ENCODE measurements at regions not wholly inside any gene's neighbourhood (a gene's known extent, or its start where the extent isn't known, plus 50 kb on each side); places are given as distances from the start of the nearest gene placed in this dataset.

GRCh38 chr6:65900928-65901327 lies 193.9 kb upstream of the EYS start:
- DNase-seq: no peak

GRCh38 chr6:65896140-65896539 lies 189.1 kb upstream of the EYS start:
- no peak for DNase-seq

- DNase-seq: no peak
Measured at GRCh38 chr6:65876668-65877067, 169.6 kb upstream of the EYS start.

- DNase-seq: no peak
Measured at GRCh38 chr6:65852369-65852852, 145.4 kb upstream of the EYS start.

- no peak for DNase-seq
Measured at GRCh38 chr6:65830151-65830550, 123.1 kb upstream of the EYS start.

- DNase-seq: no peak
Measured at GRCh38 chr6:65819152-65819551, 112.1 kb upstream of the EYS start.

GRCh38 chr6:65818576-65818975 lies 111.5 kb upstream of the EYS start:
- no peak for DNase-seq

GRCh38 chr6:65816991-65817390 lies 110.0 kb upstream of the EYS start:
- no peak for DNase-seq

GRCh38 chr6:65814071-65814470 lies 107.0 kb upstream of the EYS start:
- no peak for DNase-seq

GRCh38 chr6:65803186-65803585 lies 96.2 kb upstream of the EYS start:
- DNase-seq: no peak

GRCh38 chr6:65799389-65799788 lies 92.4 kb upstream of the EYS start:
- DNase-seq: no peak

- no peak for DNase-seq
Measured at GRCh38 chr6:65798280-65799014, 91.4 kb upstream of the EYS start.

GRCh38 chr6:65790666-65791065 lies 83.6 kb upstream of the EYS start:
- DNase-seq: no peak

GRCh38 chr6:65787787-65788186 lies 80.8 kb upstream of the EYS start:
- no peak for DNase-seq

GRCh38 chr6:65786815-65787214 lies 79.8 kb upstream of the EYS start:
- DNase-seq: no peak

GRCh38 chr6:65780691-65781090 lies 73.7 kb upstream of the EYS start:
- no peak for DNase-seq

- DNase-seq: no peak
Measured at GRCh38 chr6:65776332-65776731, 69.3 kb upstream of the EYS start.

- DNase-seq: no peak
Measured at GRCh38 chr6:65771946-65772345, 64.9 kb upstream of the EYS start.

- no peak for DNase-seq
Measured at GRCh38 chr6:65761890-65762289, 54.9 kb upstream of the EYS start.

- no peak for DNase-seq
Measured at GRCh38 chr6:65760285-65760684, 53.3 kb upstream of the EYS start.
